GM12878 (cell line): ENCODE measurements at regions not wholly inside any gene's neighbourhood (a gene's known extent, or its start where the extent isn't known, plus 50 kb on each side); places are given as distances from the start of the nearest gene placed in this dataset.

ENCODE experiments used
- ATAC-seq: fragments of 200-7000 bp; cut with Tn5 transposase; 3 replicates; pipeline ENCODE4 v1.9.1; 2020; ENCODE audit warnings: mild to moderate bottlenecking, moderate library complexity
- BruUV-seq: library from RNA; stranded (reverse); fragments of 400-500 nt; replicated peaks from 2 replicates; lab custom pipeline; 2021; lab: Mats Ljungman, UMichigan
- CTCF ChIA-PET: fragments of 300-600 bp; sonication (Branson Sonifier 250); formaldehyde crosslinking; extraction: SDS; loops from one replicate; lab custom pipeline; 2021; ENCODE audit warnings: inconsistent platforms; lab: Yijun Ruan, JAX
- POLR2A ChIA-PET: fragments of 350-600 bp; formaldehyde crosslinking; extraction: SDS; loops from one replicate; lab custom pipeline; 2021; ENCODE audit warnings: inconsistent platforms; lab: Charles Lee
- RAD21 ChIA-PET: fragments of 300-600 bp; sonication (Branson Sonifier 250); formaldehyde crosslinking; loops from one replicate; lab custom pipeline; 2023; ENCODE audit warnings: antibody characterized with exemption; ENCODE audit not compliant: unreplicated experiment; lab: Charles Lee
- SMC1A ChIA-PET: fragments of 300-600 bp; sonication (Branson Sonifier 250); formaldehyde crosslinking; loops from one replicate; lab custom pipeline; 2023; ENCODE audit not compliant: unreplicated experiment, uncharacterized antibody; lab: Charles Lee
- DNase-seq: peaks from one replicate; pipeline ENCODE4 v3.0.0-alpha.2; 2011; ENCODE audit warnings: low read depth, low spot score
- FAIRE-seq: peaks from 3 replicates; lab custom pipeline; 2011; peaks lifted over from hg19 to GRCh38; lab: Jason Lieb, UNC
- H2AFZ ChIP-seq: 2 replicates; pipeline ENCODE4 v1.6.0; 2011; ENCODE audit warnings: low read depth, low read length, control low read depth; ENCODE audit not compliant: control insufficient read depth
- H3K27ac ChIP-seq: 2 replicates; pipeline ENCODE4 v1.5.1; 2011; ENCODE audit warnings: control low read depth; ENCODE audit not compliant: control insufficient read depth, insufficient read depth
- H3K27me3 ChIP-seq, 2 experiments: replicated peaks in 1 of 2; 2 replicates each; pipeline versions ENCODE4 v1.6.0 to v1.6.1; 2011; ENCODE audit warnings: low read length in 1 of 2; ENCODE audit not compliant: control insufficient read depth in 2 of 2, insufficient read depth in 2 of 2
- H3K36me3 ChIP-seq, 2 experiments: 2 replicates each; pipeline ENCODE4 v1.5.1; 2011; ENCODE audit warnings: low read length in 1 of 2; ENCODE audit not compliant: control insufficient read depth in 2 of 2, insufficient read depth in 2 of 2
- H3K4me1 ChIP-seq: 2 replicates; pipeline ENCODE4 v1.6.1; 2011; ENCODE audit warnings: mild to moderate bottlenecking, low read length, moderate library complexity, mixed read lengths; ENCODE audit not compliant: control insufficient read depth, insufficient read depth
- H3K4me2 ChIP-seq: 2 replicates; pipeline ENCODE4 v1.6.0; 2011; ENCODE audit warnings: control low read depth; ENCODE audit not compliant: control insufficient read depth, insufficient read depth
- H3K4me3 ChIP-seq: fragments of 200-600 bp; sonication (generic); 2 replicates; pipeline ENCODE4 v1.5.1; 2016
- H3K79me2 ChIP-seq: 2 replicates; pipeline ENCODE4 v1.6.0; 2011; ENCODE audit warnings: low read length; ENCODE audit not compliant: control insufficient read depth, insufficient read depth
- H3K9ac ChIP-seq: 2 replicates; pipeline ENCODE4 v1.8.0; 2011; ENCODE audit warnings: low read length, control low read depth, mixed read lengths; ENCODE audit not compliant: control insufficient read depth, insufficient read depth
- H3K9me3 ChIP-seq: replicated peaks from 3 replicates; pipeline ENCODE4 v1.5.1; 2011; ENCODE audit warnings: mild to moderate bottlenecking, low read length; ENCODE audit not compliant: control insufficient read depth, insufficient read depth
- H4K20me1 ChIP-seq: 2 replicates; pipeline ENCODE4 v1.6.0; 2011; ENCODE audit not compliant: control insufficient read depth, insufficient read depth
- ESRRA ChIP-seq: IDR thresholded peaks from 2 replicates; pipeline ENCODE4 v1.6.1; 2012; ENCODE audit warnings: mild to moderate bottlenecking, low read length, improper control_type of control experiment
- HDGF ChIP-seq: fragments of 450-650 bp; IDR thresholded peaks from 2 replicates; pipeline ENCODE4 v1.6.1; 2016; ENCODE audit warnings: antibody characterized with exemption
- JUNB ChIP-seq: IDR thresholded peaks from 2 replicates; pipeline ENCODE4 v1.6.1; 2016; ENCODE audit warnings: antibody characterized with exemption, mild to moderate bottlenecking
- MLLT1 ChIP-seq: fragments of 450-650 bp; IDR thresholded peaks from 2 replicates; pipeline ENCODE4 v1.6.1; 2016; ENCODE audit warnings: mild to moderate bottlenecking
- NFIC ChIP-seq: IDR thresholded peaks from 2 replicates; pipeline ENCODE4 v1.6.1; 2012; ENCODE audit warnings: low read depth, mild to moderate bottlenecking, inconsistent platforms, low read length, moderate library complexity
- REST ChIP-seq: IDR thresholded peaks from 2 replicates; pipeline ENCODE4 v1.6.1; 2012; ENCODE audit warnings: mild to moderate bottlenecking, low read depth, low read length
- STAT3 ChIP-seq: IDR thresholded peaks from 2 replicates; pipeline ENCODE4 v1.6.1; 2011; ENCODE audit warnings: low read depth, low read length, improper control_type of control experiment
- TAF1 ChIP-seq: IDR thresholded peaks from 2 replicates; pipeline ENCODE4 v1.6.1; 2011; ENCODE audit warnings: mild to moderate bottlenecking, low read depth, low read length, borderline replicate concordance
- YBX1 ChIP-seq: fragments of 450-650 bp; IDR thresholded peaks from 2 replicates; pipeline ENCODE4 v1.6.1; 2016; ENCODE audit warnings: antibody characterized with exemption
- ZNF207 ChIP-seq: fragments of 450-650 bp; IDR thresholded peaks from 2 replicates; pipeline ENCODE4 v1.6.1; 2014; ENCODE audit warnings: antibody characterized with exemption, mild to moderate bottlenecking, borderline replicate concordance
- WGBS: methylation state at CpG from one replicate; pipeline ENCODE4 v1.1.6; 2016; ENCODE audit warnings: low lambda C conversion rate; ENCODE audit not compliant: insufficient replicate concordance, insufficient coverage; ENCODE audit errors: missing lambda C conversion rate; 5-methylcytosine and 5-hydroxymethylcytosine counted together
- in situ Hi-C: fragments of 300-500 bp; cut with MboI; formaldehyde crosslinking; loops from 9 replicates; pipeline ENCODE4 v1.14.3; 2018; ENCODE audit warnings: mixed read lengths
- intact Hi-C: fragments of 100-400 bp; cut with micrococcal nuclease; formaldehyde crosslinking; loops from one replicate; pipeline ENCODE4 v1.14.2; 2022; ENCODE audit not compliant: unreplicated experiment
- TF ChIP-seq, protein P1 (sequence below): IDR thresholded peaks from 2 replicates; pipeline ENCODE4 v1.6.1; 2012; ENCODE audit warnings: low read length, inconsistent platforms

DNA sequence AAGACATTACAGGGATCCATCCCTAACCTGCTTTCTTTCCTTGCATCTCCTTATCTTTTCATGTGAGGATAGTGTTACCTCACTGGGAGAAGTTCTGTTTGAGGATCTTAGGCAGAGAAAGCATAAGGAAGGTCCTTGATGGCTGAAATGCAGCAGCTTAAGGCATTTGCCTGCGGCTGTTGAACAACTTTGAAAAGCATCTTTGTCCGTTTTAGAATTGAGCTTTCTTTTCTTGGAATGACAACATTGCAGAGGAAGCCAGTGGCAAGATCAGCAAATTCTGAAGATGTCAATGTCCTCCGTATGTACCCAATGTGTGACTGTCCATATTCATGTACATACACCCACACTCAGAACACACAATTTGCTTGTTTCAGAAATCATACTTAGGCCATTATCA, 436.2 kb downstream of the GABRG2 start:
- no peaks in the 10 kb centered on the region for H4K20me1 ChIP-seq
- TF ChIP-seq ESRRA: no peak
- TF ChIP-seq ZNF207: no peak
- TF ChIP-seq JUNB: no peak
- no peak for TF ChIP-seq STAT3
- TF ChIP-seq TAF1: no peak
- TF ChIP-seq REST: no peak
- no peak for TF ChIP-seq YBX1
- TF ChIP-seq NFIC: no peak
- TF ChIP-seq HDGF: no peak
- TF ChIP-seq MLLT1: no peak
- TF ChIP-seq, protein P1, sequence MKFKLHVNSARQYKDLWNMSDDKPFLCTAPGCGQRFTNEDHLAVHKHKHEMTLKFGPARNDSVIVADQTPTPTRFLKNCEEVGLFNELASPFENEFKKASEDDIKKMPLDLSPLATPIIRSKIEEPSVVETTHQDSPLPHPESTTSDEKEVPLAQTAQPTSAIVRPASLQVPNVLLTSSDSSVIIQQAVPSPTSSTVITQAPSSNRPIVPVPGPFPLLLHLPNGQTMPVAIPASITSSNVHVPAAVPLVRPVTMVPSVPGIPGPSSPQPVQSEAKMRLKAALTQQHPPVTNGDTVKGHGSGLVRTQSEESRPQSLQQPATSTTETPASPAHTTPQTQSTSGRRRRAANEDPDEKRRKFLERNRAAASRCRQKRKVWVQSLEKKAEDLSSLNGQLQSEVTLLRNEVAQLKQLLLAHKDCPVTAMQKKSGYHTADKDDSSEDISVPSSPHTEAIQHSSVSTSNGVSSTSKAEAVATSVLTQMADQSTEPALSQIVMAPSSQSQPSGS: no peak
- TF ChIP-seq, all 136 proteins: peak for 0
- SMC1A ChIA-PET: no interaction called here
- BruUV-seq: no TSS peak
- no peaks in the 10 kb centered on the region for H3K4me1 ChIP-seq
- no peak overlapping the region for H3K9ac ChIP-seq
- no peak for FAIRE-seq
- POLR2A ChIA-PET: no interaction called here
- H3K36me3 ChIP-seq: no peaks in the 10 kb centered on the region
- in situ Hi-C loops: no loop called here
- no peak overlapping the region for H3K27ac ChIP-seq
- no peak overlapping the region for H2AFZ ChIP-seq
- CTCF ChIA-PET: no interaction called here
- intact Hi-C loops: no loop called here
- RAD21 ChIA-PET: no interaction called here
- no peak overlapping the region for H3K4me2 ChIP-seq
- no peak for ATAC-seq
- DNase-seq: no peak
- no peak overlapping the region for H3K4me3 ChIP-seq
- H3K9me3 ChIP-seq: no peaks in the 10 kb centered on the region
- H3K79me2 ChIP-seq: no peaks in the 10 kb centered on the region
- H3K27me3 ChIP-seq: no peaks in the 10 kb centered on the region
- 26% methylated on average over 3 of the region's 3 CpGs for WGBS
